RWPE2 (cell line): ENCODE measurements at regions not wholly inside any gene's neighbourhood (a gene's known extent, or its start where the extent isn't known, plus 50 kb on each side); places are given as distances from the start of the nearest gene placed in this dataset.

ENCODE experiments used
- ATAC-seq: fragments of 200-7000 bp; cut with Tn5 transposase; 3 replicates; pipeline ENCODE4 v1.9.1; 2021; ENCODE audit warnings: low read depth
- DNase-seq: peaks from one replicate; pipeline ENCODE4 v3.0.0-alpha.2; 2020; ENCODE audit warnings: low spot score
- H3K27ac ChIP-seq: fragments of 450-650 bp; 2 replicates; pipeline ENCODE4 v1.5.1; 2017; ENCODE audit warnings: mild to moderate bottlenecking; ENCODE audit not compliant: poor library complexity, severe bottlenecking
- H3K27me3 ChIP-seq: fragments of 250-450 bp; sonication (Bioruptor Pico); 2 replicates; pipeline ENCODE4 v1.5.1; 2021; ENCODE audit warnings: mild to moderate bottlenecking, moderate library complexity; ENCODE audit not compliant: insufficient read depth, poor library complexity, severe bottlenecking
- H3K36me3 ChIP-seq: fragments of 250-450 bp; sonication (Bioruptor Pico); 2 replicates; pipeline ENCODE4 v1.5.1; 2020; ENCODE audit warnings: low read depth, mild to moderate bottlenecking, moderate library complexity
- H3K4me1 ChIP-seq: fragments of 250-450 bp; sonication (Bioruptor Pico); 2 replicates; pipeline ENCODE4 v1.5.1; 2021; ENCODE audit warnings: mild to moderate bottlenecking, moderate library complexity; ENCODE audit not compliant: insufficient read depth, poor library complexity, severe bottlenecking
- H3K4me3 ChIP-seq: fragments of 250-450 bp; sonication (Bioruptor Pico); 2 replicates; pipeline ENCODE4 v1.5.1; 2021; ENCODE audit warnings: mild to moderate bottlenecking, moderate library complexity; ENCODE audit not compliant: severe bottlenecking
- H3K9me3 ChIP-seq: fragments of 250-450 bp; sonication (Bioruptor Pico); 2 replicates; pipeline ENCODE4 v1.5.1; 2021; ENCODE audit warnings: mild to moderate bottlenecking, moderate library complexity; ENCODE audit not compliant: severe bottlenecking
- TF ChIP-seq, protein P1 (sequence below): fragments of 450-650 bp; IDR thresholded peaks from one replicate; pipeline ENCODE4 v1.5.1; 2017; ENCODE audit warnings: mild to moderate bottlenecking, moderate library complexity; ENCODE audit not compliant: poor library complexity, severe bottlenecking

DNA sequence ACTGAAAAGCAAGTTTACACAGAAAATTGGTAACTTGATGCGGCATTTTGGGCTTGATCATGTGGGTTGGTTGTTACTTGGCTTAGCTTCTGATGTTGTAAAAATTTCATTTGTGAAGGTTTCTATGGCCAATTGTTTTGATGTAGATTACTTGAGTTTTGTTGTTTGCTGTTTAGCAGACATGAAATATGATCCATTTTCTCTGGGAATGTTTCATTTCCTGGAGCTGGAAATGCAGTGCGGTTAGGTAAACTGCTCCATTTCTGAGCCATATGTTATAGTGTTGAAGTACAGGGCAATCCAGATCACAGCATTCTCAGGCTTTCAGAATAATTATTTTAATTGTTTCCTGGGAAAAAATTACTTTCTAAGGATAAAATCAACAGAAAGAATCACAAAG lies 396.9 kb downstream of the ENC1 start:
- DNase-seq = no peak
- TF ChIP-seq, protein P1, sequence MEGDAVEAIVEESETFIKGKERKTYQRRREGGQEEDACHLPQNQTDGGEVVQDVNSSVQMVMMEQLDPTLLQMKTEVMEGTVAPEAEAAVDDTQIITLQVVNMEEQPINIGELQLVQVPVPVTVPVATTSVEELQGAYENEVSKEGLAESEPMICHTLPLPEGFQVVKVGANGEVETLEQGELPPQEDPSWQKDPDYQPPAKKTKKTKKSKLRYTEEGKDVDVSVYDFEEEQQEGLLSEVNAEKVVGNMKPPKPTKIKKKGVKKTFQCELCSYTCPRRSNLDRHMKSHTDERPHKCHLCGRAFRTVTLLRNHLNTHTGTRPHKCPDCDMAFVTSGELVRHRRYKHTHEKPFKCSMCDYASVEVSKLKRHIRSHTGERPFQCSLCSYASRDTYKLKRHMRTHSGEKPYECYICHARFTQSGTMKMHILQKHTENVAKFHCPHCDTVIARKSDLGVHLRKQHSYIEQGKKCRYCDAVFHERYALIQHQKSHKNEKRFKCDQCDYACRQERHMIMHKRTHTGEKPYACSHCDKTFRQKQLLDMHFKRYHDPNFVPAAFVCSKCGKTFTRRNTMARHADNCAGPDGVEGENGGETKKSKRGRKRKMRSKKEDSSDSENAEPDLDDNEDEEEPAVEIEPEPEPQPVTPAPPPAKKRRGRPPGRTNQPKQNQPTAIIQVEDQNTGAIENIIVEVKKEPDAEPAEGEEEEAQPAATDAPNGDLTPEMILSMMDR = no peak
- ATAC-seq = peak; percentile 30; the same call in 2 of the 3 replicates
- no peaks in the 10 kb centered on the region for H3K27me3 ChIP-seq
- no peaks in the 10 kb centered on the region for H3K36me3 ChIP-seq
- H3K4me1 ChIP-seq = peaks cover 47% of the 10 kb centered on the region
- no peaks in the 10 kb centered on the region for H3K9me3 ChIP-seq
- H3K27ac ChIP-seq = peak overlapping the region; percentile 98
- no peak overlapping the region for H3K4me3 ChIP-seq

DNA sequence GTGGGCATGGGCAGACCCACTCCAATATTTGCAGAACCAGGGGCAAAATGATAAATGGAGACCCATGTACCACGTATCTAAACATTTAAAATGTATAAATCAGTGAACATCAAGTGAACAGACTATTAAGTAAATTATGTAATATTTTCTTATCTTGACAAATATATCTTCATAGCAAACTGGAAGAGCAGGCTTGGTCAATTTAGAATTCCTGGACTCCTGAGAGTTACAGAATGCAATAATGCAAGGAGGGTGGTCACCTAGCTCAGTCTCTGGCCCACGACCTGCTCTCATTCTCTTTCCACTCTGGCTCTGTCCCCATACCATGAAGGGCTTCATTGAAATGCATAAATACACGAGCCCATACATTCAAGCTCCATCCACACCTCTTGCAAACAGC lies 398.0 kb downstream of the ENC1 start:
- Histone ChIP-seq H3K4me3 (no peak overlapping the region), H3K9me3 (no peaks in the 10 kb centered on the region), H3K27me3 (no peaks in the 10 kb centered on the region), H3K36me3 (no peaks in the 10 kb centered on the region), H3K27ac (peak overlapping the region; percentile 98), H3K4me1 (peaks cover 45% of the 10 kb centered on the region)
- DNase-seq = no peak
- TF ChIP-seq, protein P1 = no peak
- no peak for ATAC-seq

DNA sequence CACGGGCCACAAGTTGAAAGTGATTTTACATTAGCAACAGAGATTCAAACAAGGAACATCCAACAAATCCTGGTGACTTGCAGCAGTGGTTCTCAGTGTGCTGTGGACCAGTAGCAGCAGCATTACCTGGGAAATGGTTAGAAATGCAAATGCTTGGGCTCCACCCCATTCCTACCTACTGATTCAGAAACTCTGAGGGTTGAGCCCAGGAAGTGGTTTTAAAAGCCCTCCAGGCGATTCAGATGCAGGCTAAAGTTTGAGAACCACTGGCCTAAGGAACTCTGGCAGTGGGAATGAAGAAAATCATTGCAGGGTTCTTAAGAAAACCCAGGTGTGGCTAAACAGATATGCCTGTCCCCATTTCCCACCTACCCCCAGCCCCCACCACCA lies 398.8 kb downstream of the ENC1 start:
- peaks cover 45% of the 10 kb centered on the region for H3K4me1 ChIP-seq
- no peaks in the 10 kb centered on the region for H3K27me3 ChIP-seq
- no peaks in the 10 kb centered on the region for H3K9me3 ChIP-seq
- H3K4me3 ChIP-seq = no peak overlapping the region
- ATAC-seq (peak; percentile 93), DNase-seq (peak; percentile 80)
- peak overlapping the region; percentile 98 for H3K27ac ChIP-seq
- no peaks in the 10 kb centered on the region for H3K36me3 ChIP-seq
- TF ChIP-seq, protein P1 = no peak

DNA sequence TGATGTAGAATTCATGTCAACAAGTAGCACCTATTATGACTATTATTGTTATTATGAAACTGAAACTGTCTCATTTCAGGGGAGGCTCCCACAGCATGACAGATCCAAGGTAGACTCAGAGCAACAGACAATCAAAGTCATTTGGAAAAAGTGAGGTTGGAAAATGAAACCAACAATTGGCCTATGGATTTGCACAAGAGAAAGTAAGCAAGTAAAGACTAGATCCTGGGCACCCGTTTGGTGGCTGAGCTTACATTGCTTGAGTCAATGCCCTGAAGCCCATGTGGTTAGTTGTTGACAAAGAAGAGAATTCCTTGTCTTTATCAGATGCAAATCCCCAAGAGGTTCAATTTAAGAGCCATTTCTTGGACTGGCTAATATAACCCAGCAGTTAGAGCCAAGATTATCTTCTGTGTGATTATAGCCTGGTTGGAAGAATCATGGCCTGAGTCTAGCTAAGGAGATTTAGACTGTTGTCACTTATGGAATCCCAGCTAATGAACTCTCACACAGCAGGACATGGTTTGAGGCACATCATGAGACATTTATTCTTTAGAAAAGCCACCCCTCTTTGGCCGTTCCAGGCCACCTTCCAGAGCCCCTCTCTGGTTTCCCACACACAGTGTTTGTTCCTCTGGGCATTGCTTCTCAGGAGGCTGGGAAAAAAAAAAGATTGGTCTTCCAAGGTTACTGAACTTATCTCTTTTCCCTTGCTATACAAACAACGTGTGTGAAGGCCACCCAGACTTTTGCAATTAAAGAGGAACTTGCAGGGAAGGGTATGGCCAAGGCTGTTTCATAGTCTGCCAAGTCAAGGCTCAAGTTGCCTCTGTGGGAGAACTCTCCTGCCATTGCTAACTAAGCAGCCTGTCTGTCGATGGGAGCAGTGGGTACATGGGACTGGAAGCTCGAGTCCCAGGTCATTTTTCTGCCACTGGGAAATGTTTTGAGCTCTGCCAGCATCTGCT lies 399.5 kb downstream of the ENC1 start:
- Histone ChIP-seq H3K36me3 (no peaks in the 10 kb centered on the region), H3K9me3 (no peaks in the 10 kb centered on the region), H3K4me3 (no peak overlapping the region), H3K27me3 (no peaks in the 10 kb centered on the region), H3K27ac (peak overlapping the region; percentile 98), H3K4me1 (peaks cover 47% of the 10 kb centered on the region)
- DNase-seq (no peak), ATAC-seq (peak; percentile 67)
- TF ChIP-seq, protein P1 = no peak

DNA sequence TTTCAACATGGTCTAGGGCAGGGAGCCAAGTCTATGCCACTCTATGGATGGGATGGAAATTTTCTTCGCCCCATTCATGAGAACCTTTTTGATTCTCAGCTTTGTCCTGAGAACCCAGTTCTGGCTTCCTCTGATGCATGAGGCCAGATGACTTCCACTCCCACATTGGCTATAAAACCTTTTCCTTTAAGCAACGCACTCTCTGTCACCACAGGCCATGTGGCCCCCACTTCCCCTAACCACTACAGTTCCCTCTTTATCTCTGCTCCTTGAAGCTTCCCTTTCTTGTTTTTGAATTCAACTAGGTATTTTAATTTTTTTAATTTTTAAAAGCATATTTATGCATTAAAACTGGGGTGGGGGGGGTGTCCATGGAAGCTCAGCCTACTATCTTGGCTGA lies 401.3 kb downstream of the ENC1 start:
- no peak for ATAC-seq
- no peak for DNase-seq
- Histone ChIP-seq H3K27ac (no peak overlapping the region), H3K4me3 (no peak overlapping the region), H3K9me3 (no peaks in the 10 kb centered on the region), H3K36me3 (no peaks in the 10 kb centered on the region), H3K27me3 (no peaks in the 10 kb centered on the region), H3K4me1 (peaks cover 58% of the 10 kb centered on the region)
- TF ChIP-seq, protein P1 = no peak
